Hepatocyte (in vitro differentiated cells): ENCODE measurements at regions not wholly inside any gene's neighbourhood (a gene's known extent, or its start where the extent isn't known, plus 50 kb on each side); places are given as distances from the start of the nearest gene placed in this dataset.

Experiments used
- EZH2 ChIP-seq: fragments of 200-600 bp; sonication (generic); IDR thresholded peaks from 2 replicates; pipeline ENCODE4 v1.6.1; 2016; ENCODE audit warnings: antibody characterized with exemption, mild to moderate bottlenecking, borderline replicate concordance
- TF ChIP-seq, protein P1 (sequence below): fragments of 200-600 bp; sonication (generic); IDR thresholded peaks from 2 replicates; pipeline ENCODE4 v1.5.1; 2016; ENCODE audit warnings: antibody characterized with exemption, mild to moderate bottlenecking; ENCODE audit not compliant: poor library complexity

DNA sequence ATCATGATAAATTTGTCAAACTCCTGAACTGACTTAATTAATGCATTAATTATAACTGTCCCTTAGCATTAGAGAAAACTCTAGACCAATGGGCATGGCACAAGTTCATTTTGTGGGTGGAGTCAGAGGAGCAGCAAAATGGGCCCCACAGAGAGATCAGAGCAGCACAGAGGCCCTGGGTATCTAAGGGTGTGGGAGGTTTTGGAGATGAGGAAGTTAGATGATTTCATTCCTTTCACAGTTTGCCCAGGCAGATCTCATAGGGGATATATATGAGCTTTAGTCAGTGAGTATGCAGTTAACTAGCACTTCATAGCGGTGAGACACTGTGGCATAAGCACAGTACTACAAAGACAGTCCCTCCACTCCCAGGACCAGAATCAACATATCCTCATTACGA lies 117.3 kb downstream of the MAB21L3 start:
- TF ChIP-seq, protein P1, sequence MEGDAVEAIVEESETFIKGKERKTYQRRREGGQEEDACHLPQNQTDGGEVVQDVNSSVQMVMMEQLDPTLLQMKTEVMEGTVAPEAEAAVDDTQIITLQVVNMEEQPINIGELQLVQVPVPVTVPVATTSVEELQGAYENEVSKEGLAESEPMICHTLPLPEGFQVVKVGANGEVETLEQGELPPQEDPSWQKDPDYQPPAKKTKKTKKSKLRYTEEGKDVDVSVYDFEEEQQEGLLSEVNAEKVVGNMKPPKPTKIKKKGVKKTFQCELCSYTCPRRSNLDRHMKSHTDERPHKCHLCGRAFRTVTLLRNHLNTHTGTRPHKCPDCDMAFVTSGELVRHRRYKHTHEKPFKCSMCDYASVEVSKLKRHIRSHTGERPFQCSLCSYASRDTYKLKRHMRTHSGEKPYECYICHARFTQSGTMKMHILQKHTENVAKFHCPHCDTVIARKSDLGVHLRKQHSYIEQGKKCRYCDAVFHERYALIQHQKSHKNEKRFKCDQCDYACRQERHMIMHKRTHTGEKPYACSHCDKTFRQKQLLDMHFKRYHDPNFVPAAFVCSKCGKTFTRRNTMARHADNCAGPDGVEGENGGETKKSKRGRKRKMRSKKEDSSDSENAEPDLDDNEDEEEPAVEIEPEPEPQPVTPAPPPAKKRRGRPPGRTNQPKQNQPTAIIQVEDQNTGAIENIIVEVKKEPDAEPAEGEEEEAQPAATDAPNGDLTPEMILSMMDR: no peak
- no peak for TF ChIP-seq EZH2
